GM18511 (cell line): ENCODE measurements at regions not wholly inside any gene's neighbourhood (a gene's known extent, or its start where the extent isn't known, plus 50 kb on each side); places are given as distances from the start of the nearest gene placed in this dataset.
"Not testable (repeated sequence)": the region's sequence is repeated elsewhere in the genome, so short reads cannot be mapped to it uniquely, and the experiment has no call there.

ENCODE experiments used
- ATAC-seq: cut with Tn5 transposase; IDR thresholded peaks from one replicate; pipeline ENCODE4 v1.9.1; 2021; ENCODE audit warnings: mild to moderate bottlenecking, moderate library complexity; ENCODE audit not compliant: unreplicated experiment

DNA sequence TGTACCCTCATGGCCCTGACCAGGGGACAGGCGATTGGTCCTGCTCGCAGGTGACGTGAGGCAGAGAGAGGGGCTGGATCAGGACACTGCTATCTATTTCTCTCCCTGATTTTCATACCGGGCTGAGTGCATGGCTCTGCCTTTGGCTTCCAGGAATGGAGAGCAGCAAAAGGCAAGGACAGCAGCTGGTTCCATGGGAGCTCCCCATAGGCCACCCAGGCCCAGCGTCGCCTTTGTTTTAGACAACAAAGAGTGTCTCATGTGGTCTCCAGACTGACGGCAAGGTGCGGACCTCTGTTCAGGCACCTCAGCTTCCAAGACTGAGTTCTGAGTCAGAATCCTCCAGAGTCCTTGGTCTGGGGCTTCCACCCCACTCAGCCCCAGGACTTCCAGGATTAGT is 123.1 kb downstream of the VEGFA start:
- no peak for ATAC-seq

DNA sequence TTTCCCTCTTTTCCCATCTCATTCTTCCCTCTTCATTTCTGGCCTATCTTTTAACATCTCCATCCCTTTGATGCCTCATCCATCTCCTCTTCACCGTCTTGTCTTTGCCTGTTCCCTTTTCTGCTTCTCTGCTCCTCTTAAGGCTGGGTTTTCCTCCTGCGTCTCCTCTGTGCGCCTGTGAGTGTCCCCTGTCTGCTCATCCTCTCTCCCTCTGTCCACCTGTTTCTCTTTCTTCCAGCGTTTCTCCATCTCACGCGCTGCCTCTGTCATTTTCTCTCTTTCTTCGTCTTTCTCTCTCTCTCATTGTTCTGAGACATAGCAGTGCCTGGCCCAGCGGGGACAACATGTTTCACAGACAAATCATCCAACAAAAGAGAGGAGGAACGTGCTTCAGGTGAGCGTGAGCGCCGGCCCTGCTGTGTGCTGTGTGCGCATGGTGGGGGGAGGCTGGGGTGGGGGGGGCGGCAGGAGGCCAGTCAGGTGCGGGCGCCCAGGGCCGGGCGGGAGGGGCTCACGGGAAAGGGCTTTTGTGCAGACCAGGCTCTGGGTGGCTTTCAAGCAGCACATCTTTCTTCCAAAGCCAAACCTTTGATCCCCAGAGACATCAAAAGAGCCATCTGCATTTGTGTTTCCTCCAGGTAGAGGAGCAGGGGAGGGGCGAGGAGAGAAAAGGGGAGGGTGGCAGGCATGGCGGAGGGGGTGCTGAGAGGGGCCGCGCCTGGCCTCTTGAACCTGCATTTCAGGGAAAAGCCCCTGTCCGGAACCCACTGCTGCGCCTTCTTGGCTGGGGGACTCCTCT is 121.3 kb downstream of the VEGFA start:
- ATAC-seq: no peak

DNA sequence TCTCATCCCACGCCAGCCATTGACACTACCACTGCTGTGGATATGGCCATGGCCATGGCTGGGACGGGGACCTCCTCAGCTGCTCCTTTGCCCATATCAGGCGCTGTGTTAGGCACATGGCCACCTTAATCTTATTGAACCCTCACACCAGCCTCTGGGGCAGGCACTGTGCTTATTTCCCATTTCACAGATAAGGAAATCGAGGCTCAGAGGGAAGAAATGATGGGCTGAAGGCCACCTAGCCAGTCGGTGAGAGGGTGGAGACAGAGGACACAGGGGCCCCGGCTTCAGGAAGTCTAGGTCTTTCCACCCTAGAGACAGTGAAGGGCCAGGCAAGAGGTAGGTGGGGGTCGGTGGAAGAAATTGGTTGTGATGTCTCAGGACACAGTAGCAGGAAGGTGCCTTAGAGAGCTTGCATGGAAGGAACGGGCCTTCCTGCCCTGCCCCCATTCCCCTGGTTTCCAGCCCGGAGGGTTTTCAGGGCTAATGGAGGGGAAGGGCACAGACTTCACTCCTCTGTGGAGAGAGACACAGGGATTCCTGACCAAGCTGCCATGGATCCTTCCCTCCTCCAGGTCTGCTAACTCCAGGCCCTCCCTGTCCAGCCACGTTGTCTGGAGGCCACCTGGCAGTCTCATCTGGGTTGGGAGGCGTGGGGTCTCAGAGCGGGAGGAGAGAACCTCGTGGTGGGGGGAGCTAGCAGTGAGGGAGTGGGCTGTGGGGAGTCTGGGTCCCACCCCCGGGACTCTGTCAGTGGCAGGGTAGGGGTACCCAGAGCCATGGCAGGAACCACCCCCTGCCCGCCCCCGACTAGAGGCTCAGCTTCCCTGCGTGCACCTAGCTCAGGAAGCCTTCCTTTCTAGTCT is 120.4 kb downstream of the VEGFA start:
- ATAC-seq: no peak

DNA sequence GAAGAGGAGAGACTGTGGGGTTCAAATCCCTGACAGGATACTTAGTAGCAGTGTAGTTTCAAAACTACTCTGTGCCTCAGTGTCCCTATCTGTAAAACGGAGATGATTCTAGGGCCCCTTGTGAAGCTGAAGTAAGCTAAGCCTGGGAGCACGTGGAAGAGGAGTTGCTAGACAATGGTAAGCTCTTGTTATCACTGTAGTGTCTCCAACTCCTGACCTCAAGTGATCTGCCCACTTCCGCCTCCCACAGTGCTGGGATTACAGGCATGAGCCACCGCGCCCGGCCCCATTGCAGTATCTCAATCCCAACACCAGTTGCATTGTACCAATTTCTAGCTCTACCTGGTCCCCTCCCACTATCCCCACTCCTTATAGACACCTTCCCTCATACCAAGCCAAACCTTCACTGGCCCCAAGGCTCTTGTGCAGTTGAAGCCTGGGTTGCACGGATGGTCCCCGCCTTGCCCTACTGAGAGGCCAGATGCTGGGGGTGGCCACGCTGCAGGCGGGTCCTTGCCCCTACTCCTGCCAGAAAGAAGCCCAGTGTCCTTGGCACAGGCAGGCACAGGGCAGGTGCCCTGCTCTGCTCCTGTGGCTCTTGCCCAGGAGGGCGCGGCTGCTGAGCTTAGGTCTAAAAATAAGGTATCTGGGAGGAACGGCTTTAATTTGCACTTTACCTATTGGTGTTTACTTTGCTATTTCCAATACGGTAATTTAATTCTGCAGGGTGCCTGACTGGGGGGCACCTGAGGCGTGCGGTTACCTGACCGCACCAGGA is 118.1 kb downstream of the VEGFA start:
- ATAC-seq: no peak

DNA sequence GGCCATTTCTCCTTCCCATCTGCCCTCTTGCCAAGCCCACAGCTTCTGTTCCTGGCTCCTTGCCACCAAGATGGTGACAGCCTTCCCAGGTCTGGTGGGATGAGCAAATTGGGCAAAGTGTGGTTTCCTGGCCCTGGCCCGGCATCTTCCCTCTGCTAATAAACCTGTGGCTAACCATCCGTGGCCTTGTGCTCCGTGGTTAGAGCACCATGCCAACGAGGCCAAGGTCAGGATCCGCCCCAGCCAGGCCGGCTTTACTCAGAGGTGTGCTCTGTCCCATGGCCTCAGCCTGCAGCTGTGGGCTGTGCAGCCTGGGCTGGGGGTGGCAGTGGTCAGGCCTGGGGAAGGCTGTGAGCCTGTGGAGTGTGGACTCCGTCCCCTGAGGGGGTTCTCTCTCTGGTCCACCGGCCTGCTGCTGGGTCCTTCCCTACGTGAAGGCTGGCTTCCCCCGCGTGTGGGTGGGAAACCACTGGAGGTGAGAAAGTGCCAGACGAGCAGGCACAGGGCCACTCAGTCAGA is 117.4 kb downstream of the VEGFA start:
- ATAC-seq: no peak

DNA sequence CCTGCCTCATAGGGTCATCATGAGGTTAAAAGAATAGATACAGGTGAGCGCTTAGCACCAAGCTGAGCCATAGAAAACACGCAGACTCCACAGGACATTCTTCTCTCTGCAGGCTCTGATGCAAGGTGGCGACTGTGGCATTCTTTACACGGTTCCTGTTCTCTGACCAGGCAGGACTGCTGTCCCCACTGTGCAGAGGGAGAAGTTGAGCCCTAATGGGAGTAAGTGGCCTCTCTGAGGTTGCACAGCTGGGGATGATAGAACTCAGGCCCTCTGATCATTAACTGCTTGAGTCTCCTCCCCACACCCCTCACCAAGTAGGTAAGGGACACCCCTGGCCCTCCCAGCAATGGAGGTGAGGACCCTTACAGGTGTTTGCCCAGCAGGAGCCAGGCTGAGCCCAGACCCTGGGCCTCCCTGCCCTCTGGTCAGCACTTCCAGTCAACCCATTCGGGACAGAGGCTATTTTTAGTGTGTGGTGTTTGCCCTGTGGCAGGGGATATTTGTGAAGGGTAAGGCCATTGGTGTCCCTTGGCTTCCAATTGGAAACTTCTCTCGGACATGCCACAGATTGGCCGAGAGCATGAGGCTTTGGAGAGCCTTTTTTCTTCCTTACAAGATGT is 116.8 kb downstream of the VEGFA start:
- no peak for ATAC-seq

DNA sequence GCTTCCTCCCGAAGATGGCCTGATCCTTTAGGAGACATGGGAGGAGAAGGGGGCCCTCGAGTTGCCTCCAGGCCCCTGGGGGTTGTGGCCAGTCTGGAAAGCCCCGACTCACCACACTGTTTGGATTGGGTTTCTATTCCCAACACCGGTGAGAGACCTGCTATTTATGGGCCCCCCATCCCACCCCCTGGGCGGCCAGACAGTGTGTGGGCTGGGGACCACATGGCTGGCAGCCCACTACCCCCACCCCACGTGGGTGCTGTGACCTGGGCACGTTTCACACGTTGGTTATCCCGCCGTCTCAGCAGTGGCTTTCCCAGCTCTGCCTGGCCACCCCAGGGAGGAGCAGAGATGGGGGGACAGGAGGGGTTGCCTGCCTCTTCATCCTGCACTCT is 116.1 kb downstream of the VEGFA start:
- ATAC-seq: no peak

DNA sequence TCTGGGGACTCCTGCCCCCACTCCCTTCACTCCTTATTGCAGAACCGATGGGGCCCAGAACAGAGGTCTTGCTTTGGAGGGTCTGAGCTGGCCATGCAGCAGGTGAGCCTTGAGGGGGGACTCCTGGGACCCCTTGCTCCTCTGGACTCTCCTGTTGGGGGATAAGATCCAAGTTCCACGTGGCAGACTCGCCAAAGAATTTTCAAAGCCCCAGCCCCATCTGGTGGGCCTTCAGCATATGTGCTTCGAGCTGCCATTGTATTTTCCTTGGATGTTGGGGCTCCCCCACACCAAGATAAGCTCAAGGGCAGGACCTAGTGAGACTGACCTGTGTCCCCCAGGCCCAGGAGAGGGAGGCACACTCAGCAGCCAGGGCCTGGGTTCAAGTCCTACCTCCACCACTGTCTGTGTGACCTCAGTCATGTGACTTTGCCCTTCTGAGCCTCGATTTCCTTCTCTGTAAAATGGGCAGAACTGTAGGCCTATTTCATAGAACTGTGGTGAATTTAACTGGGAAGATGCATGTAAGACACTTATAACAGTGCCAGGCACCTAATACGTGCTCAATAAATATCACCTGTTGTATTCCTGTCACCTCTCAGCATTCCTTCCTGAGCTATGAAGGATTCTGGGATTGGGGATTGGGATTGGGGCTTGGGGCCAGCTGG is 115.5 kb downstream of the VEGFA start:
- ATAC-seq: no peak

DNA sequence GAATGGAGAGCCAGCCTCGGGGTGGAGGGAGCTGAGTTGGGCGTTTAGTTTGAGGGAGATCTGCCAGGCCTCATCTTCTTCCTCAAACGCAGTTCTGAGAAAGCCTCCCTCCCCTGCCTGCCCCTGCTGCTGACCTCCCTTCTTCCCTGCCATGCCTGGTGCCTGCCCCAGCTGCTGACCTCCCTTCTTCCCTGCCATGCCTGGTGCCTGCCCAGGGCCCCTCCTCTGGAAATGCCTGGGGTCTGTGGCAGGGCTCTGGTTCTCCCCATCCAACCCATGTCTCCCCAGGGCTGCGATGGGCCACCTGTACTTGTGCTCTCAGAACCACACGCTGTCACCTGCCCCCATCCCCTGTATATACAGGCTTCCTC is 114.6 kb downstream of the VEGFA start:
- no peak for ATAC-seq

DNA sequence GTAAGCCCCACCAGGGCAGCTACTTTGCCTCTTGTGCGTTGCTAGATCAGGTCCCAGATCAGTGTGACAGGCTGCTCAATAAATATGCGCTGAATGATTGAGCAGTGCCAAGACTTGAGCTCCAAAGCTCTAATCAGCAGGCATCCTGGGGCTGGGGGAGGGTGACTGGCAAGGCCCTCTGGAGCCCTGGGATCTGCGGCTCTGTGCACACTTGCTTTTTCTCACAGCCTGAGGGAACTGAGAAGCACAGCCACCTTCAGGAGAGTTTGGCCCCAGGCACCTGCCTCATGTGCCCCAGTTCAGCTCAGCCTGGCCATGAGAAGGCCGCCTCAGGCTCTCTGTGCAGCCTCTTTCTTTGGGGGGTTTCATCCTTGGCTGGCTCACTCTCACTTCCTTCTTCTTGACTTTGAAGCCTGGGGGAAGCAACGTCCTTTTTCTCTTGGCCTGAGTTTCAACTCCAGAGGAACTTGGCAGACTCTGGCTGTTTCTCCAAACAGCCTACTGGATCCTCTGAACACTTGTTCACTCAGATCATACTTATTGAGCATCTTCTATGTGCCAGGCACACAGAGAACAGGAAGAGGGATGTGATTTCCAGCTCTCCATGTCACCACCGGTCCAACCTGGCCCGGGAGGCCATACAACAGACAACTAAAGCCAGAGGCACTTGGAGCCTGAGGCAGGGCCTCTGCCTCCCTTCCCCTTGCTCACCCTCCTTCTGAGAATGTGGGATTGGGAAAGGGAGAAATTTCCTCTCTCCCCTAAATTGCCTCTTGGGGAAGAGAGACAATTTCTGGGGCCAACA is 114.0 kb downstream of the VEGFA start:
- ATAC-seq: peak; percentile 80

DNA sequence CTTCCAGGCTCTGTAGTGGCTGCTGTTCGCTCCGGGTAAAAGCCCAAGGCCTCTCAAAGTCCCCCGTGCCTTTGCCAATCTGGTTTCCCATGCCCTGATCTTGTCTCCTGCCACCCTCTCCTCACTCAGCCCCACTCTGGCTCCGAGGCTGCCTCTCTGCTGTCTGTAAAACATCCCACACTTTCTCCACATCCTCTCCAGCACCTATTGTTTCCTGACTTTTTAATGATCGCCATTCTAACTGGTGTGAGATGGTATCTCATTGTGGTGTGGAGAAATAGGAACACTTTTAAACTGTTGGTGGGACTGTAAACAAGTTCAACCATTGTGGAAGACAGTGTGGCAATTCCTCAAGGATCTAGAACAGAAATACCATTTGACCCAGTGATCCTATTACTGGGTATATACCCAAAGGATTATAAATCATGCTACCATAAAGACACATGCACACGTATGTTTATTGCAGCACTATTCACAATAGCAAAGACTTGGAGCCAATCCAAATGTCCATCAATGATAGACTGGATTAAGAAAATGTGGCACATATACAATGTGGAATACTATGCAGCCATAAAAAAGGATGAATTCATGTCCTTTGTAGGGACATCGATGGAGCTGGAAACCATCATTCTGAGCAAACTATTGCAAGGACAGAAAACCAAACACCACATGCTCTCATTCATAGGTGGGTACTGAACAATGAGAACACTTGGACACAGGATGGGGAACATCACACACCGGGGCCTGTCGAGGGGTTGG is 112.9 kb downstream of the VEGFA start:
- not testable (repeated sequence) for ATAC-seq

DNA sequence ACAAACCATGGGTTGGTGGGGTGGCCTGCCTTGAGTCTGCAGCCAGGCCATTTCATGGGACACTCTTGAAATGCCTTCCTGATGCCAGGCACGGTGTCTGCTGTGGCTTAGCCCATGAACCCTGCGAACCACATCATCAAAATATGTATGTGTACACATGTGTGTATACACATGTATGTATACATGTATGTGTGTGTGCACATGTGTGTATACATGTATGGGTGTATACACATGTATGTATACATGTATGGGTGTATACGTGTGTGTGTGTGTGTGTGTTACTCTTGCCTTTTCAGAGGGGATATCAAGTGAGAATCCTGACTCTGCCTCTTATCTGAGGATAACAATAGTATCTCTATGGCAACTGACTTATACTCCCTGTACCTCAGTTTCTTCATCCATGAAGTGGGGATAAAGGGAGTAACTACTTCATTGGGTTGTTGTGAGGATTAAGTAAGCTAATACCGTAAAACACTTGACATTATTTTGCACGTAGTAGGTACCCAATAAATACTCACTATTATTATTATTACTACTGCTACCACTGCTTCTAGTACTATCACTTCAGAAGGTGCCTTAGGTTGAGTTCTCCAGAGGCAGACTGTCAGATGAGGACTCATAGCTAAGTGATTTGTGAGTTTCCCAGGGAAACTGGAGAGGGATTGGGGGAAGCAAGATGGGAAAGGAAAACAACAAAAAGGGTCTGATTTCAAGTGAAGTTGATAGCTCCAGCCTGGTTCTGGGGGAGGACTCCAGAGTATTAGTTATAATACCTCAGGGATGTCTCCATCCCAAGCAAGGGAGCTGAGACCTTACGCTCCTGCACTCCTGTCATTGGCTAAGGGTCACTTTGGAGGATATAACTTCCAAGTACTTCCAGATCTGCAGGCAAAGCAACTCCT is 110.5 kb downstream of the VEGFA start:
- no peak for ATAC-seq

DNA sequence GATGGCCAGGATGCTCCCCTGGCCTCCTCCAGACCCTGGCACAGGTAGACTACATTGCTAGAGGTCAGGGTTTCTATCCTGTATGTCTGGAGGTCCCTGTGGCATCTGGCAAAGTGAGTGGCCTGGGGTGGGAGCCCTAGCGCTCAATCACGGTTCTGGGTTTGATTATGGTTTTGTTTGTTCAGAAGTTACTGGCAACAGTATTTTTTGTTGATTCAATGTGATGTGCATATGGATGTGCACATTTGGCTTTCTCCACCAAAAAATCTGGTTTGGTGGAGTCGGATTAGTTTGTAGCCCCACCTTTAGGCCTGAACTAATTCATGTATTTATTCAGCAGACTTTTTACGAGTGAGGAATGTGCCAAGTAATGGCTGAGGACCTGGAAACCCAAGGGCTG is 109.7 kb downstream of the VEGFA start:
- ATAC-seq: no peak

DNA sequence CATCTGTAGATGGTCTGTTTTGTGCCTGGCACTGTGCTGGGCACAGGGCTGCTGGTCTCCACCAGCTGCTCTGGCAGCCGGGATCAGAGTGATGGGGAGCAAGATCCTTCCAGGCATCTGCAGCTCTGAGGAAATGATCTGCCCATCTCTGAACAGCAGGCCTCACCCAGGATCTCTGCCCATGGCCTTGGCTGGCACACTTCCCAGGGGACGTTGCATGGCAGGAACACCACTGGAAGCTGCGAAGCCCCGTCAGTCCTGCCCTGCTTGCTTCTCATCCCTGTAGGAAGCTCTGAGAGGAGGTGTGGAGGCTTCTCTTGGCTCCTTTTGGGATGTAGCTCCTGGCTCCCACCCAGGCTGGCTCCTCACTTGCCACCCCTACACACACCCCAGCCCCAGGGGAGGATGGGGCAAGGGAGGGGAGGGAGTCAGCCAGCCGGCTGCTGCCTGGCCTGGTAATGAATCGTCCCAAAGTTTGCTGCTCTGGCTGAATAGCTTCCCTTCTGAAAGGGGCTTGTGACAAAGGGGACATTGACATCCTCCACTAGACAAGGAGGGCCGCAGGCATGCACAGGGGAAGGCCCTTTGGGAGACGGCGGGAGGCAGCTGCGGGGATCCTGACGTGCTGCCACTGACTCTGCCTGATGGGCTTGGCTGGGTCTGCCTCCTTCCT is 108.9 kb downstream of the VEGFA start:
- ATAC-seq: no peak

DNA sequence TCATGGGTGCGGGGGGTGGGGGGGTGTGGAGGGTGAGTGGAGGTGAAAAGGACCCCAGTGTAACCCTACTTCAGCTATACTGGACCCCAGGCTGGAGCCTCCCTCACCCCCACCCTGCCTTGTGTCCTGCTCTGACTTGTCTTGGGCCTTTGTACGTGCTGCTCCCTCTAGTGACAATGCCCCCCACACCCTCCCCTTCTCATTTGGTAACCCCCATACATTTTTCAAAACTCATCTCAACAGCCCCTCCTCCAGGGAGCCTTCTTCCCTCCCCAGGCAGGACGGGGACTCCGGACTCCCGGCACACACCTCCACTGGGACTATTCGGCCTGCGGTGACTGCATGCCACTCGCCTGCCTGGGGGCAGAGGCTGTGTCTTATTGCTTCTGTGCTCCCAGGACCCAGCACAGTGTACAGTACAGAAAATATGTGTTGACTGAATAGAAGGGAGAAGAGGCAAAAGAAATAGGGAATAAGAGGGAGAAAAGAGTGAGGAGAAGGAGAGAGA is 108.2 kb downstream of the VEGFA start:
- ATAC-seq: no peak

DNA sequence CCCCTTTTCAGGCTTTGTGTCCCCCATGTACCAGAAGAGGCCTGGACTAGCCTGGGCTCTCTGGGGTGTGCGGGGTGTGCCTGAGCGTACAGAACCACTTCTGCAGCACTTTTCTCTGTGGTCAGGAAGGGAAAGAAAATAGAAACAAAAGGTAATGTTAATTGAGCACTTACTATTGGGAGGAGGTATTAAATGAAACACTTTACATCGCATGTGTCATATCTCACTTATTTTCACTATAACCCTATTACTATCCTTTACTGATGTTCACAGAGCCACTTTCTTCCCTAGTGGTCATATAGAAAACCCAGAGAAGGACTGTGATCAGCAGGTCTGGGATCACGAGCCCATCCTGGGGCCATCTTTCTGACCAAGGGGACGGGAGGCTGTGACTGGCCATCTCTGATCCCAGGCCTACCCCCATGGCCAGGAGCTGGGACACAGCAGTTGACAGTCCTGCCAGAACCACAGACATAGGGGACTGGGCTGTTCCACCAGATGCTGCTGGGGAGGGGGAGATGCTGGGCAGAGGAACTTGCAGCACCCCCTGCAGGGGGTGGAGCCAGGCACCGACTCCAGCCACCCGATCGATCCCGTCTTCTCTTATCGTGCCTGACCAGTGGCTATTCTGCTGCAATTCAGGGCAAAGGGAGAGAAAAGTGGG is 107.6 kb downstream of the VEGFA start:
- ATAC-seq: no peak
